Neural progenitor cell (in vitro differentiated cells): ENCODE measurements at regions not wholly inside any gene's neighbourhood (a gene's known extent, or its start where the extent isn't known, plus 50 kb on each side); places are given as distances from the start of the nearest gene placed in this dataset.

ENCODE experiments used
- EZH2phosphoT487 ChIP-seq: fragments of 200-600 bp; sonication (generic); IDR thresholded peaks from 2 replicates; pipeline ENCODE4 v1.6.1; 2017; ENCODE audit warnings: antibody characterized with exemption
- TF ChIP-seq, protein P1 (sequence below): fragments of 200-600 bp; sonication (generic); IDR thresholded peaks from 2 replicates; pipeline ENCODE4 v1.5.1; 2017; ENCODE audit warnings: antibody characterized with exemption, mild to moderate bottlenecking

GRCh38 chr13:73340069-73340468 is 281.3 kb downstream of the KLF5 start:
- TF ChIP-seq, protein P1, sequence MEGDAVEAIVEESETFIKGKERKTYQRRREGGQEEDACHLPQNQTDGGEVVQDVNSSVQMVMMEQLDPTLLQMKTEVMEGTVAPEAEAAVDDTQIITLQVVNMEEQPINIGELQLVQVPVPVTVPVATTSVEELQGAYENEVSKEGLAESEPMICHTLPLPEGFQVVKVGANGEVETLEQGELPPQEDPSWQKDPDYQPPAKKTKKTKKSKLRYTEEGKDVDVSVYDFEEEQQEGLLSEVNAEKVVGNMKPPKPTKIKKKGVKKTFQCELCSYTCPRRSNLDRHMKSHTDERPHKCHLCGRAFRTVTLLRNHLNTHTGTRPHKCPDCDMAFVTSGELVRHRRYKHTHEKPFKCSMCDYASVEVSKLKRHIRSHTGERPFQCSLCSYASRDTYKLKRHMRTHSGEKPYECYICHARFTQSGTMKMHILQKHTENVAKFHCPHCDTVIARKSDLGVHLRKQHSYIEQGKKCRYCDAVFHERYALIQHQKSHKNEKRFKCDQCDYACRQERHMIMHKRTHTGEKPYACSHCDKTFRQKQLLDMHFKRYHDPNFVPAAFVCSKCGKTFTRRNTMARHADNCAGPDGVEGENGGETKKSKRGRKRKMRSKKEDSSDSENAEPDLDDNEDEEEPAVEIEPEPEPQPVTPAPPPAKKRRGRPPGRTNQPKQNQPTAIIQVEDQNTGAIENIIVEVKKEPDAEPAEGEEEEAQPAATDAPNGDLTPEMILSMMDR, result no peak
- no peak for TF ChIP-seq EZH2phosphoT487
